ENCODE measurements at regions not wholly inside any gene's neighbourhood (a gene's known extent, or its start where the extent isn't known, plus 50 kb on each side); places are given as distances from the start of the nearest gene placed in this dataset.

- TF ChIP-seq EZH2 (IDR thresholded peaks at IDR 0.05) (no peak), POLR2AphosphoS5 (IDR thresholded peaks at IDR 0.05; ENCODE audit: borderline replicate concordance, low read depth, low read length) (no peak)
Measured at GRCh38 chr21:16113052-16113715, 383.4 kb downstream of the USP25 start.

Data from SK-N-MC (cell line).